K562 (cell line): ENCODE measurements at regions not wholly inside any gene's neighbourhood (a gene's known extent, or its start where the extent isn't known, plus 50 kb on each side); places are given as distances from the start of the nearest gene placed in this dataset.

Experiments used
- ATAC-seq: fragments of 200-7000 bp; cut with Tn5 transposase; 3 replicates; pipeline ENCODE4 v1.9.1; 2020; ENCODE audit warnings: moderate library complexity
- BruUV-seq: library from RNA; stranded (reverse); fragments of 400-500 nt; replicated peaks from 2 replicates; lab custom pipeline; 2021; lab: Mats Ljungman, UMichigan
- CTCF ChIA-PET: fragments of 300-600 bp; formaldehyde crosslinking; extraction: SDS; loops from one replicate; lab custom pipeline; 2021; ENCODE audit warnings: low intra/inter-chr PET ratio; lab: Yijun Ruan, JAX
- POLR2A ChIA-PET: fragments of 300-600, 350-650 bp; sonication (Branson Sonifier 250); formaldehyde crosslinking; extraction: SDS; loops from one replicate; lab custom pipeline; 2021; ENCODE audit warnings: antibody characterized with exemption, inconsistent platforms; lab: Yijun Ruan, JAX
- DNase-seq, 4 experiments: peaks; one replicate each; pipeline versions ENCODE4 v3.0.0 to v3.0.0-alpha.2; 2011 to 2018; ENCODE audit warnings: low spot score in 3 of 4, mixed read lengths in 3 of 4; ENCODE audit errors: extremely low read depth in 1 of 4
- FAIRE-seq: peaks from 2 replicates; lab custom pipeline; 2011; peaks lifted over from hg19 to GRCh38; lab: Jason Lieb, UNC
- H2AFZ ChIP-seq: 2 replicates; pipeline ENCODE4 v1.6.0; 2011; ENCODE audit warnings: low read depth, low read length, control low read depth, inconsistent platforms
- H3K27ac ChIP-seq: fragments of 200-600 bp; 3 replicates; pipeline ENCODE4 v1.8.0; 2011; ENCODE audit warnings: low read depth, mild to moderate bottlenecking, control low read depth, inconsistent platforms, low read length, moderate library complexity, mixed read lengths; ENCODE audit errors: extremely low read depth
- H3K27me3 ChIP-seq, 2 experiments: fragments of 300-600 bp in 1 of 2; 2 replicates in 1 of 2; 3 replicates in 1 of 2; pipeline versions ENCODE4 v1.6.0 to v1.8.0; 2011; ENCODE audit warnings: inconsistent platforms in 2 of 2, low read length in 2 of 2, mild to moderate bottlenecking in 1 of 2, mixed read lengths in 1 of 2, moderate library complexity in 1 of 2; ENCODE audit not compliant: control insufficient read depth in 2 of 2, insufficient read depth in 2 of 2
- H3K36me3 ChIP-seq: fragments of 300-600 bp; 3 replicates; pipeline ENCODE4 v1.8.0; 2011; ENCODE audit warnings: mild to moderate bottlenecking, low read length, inconsistent platforms; ENCODE audit not compliant: control insufficient read depth, insufficient read depth
- H3K4me1 ChIP-seq, 2 experiments: fragments of 200-600 bp in 1 of 2; replicated peaks in 1 of 2; 2 replicates in 1 of 2; 3 replicates in 1 of 2; pipeline versions ENCODE4 v1.5.1 to v1.8.0; 2011; ENCODE audit warnings: inconsistent platforms in 2 of 2, low read length in 2 of 2, mild to moderate bottlenecking in 1 of 2, mixed read lengths in 1 of 2, moderate library complexity in 1 of 2; ENCODE audit not compliant: control insufficient read depth in 2 of 2, insufficient read depth in 2 of 2
- H3K4me2 ChIP-seq: 2 replicates; pipeline ENCODE4 v1.6.1; 2011; ENCODE audit warnings: low read length, control low read depth, inconsistent platforms, mixed read lengths; ENCODE audit not compliant: insufficient read depth
- H3K4me3 ChIP-seq: fragments of 200-600 bp; sonication (generic), shearing (Covaris generic); 2 replicates; pipeline ENCODE4 v1.5.1; 2016; ENCODE audit warnings: control low read depth, inconsistent platforms
- H3K79me2 ChIP-seq: fragments of 200-600 bp; 3 replicates; pipeline ENCODE4 v1.8.0; 2011; ENCODE audit warnings: low read length, inconsistent platforms; ENCODE audit not compliant: control insufficient read depth, insufficient read depth
- H3K9ac ChIP-seq, 2 experiments: 2 replicates each; pipeline versions ENCODE4 v1.6.0 to v1.6.1; 2011; ENCODE audit warnings: low read depth in 2 of 2, low read length in 2 of 2, control low read depth in 1 of 2, inconsistent platforms in 1 of 2, mild to moderate bottlenecking in 1 of 2, mixed read lengths in 1 of 2; ENCODE audit not compliant: insufficient read depth in 1 of 2
- H3K9me1 ChIP-seq: one replicate; pipeline ENCODE4 v1.6.0; 2011; ENCODE audit warnings: inconsistent platforms, mild to moderate bottlenecking, low read length, moderate library complexity; ENCODE audit not compliant: control insufficient read depth, insufficient read depth
- H3K9me3 ChIP-seq: replicated peaks from 2 replicates; pipeline ENCODE4 v1.5.1; 2011; ENCODE audit warnings: low read depth, low read length, inconsistent platforms; ENCODE audit not compliant: control insufficient read depth, insufficient read depth
- H4K20me1 ChIP-seq: replicated peaks from 2 replicates; pipeline ENCODE4 v1.6.1; 2011; ENCODE audit warnings: low read length, inconsistent platforms, mixed read lengths; ENCODE audit not compliant: control insufficient read depth, insufficient read depth
- CBFB ChIP-seq: sonication (generic); formaldehyde crosslinking; IDR thresholded peaks from 2 replicates; pipeline ENCODE4 v1.4.0; 2020; ENCODE audit warnings: mild to moderate bottlenecking, missing genetic modification reagents
- CHD7 ChIP-seq: fragments of 200-600 bp; sonication (generic); IDR thresholded peaks from one replicate; pipeline ENCODE4 v1.6.1; 2012; ENCODE audit warnings: mild to moderate bottlenecking, low read depth, low read length, inconsistent platforms
- CTCFL ChIP-seq: IDR thresholded peaks from 2 replicates; pipeline ENCODE4 v1.6.1; 2011; ENCODE audit warnings: borderline replicate concordance, low read depth, mild to moderate bottlenecking, moderate library complexity, low read length; ENCODE audit not compliant: insufficient read depth, poor library complexity, severe bottlenecking
- MTF1 ChIP-seq: fragments of 250-450 bp; sonication (Bioruptor Pico); IDR thresholded peaks from 2 replicates; pipeline ENCODE4 v1.9.0; 2021; ENCODE audit warnings: moderate library complexity, mild to moderate bottlenecking, inconsistent platforms, borderline replicate concordance
- SMARCC2 ChIP-seq: fragments of 450-650 bp; IDR thresholded peaks from 2 replicates; pipeline ENCODE4 v1.6.1; 2017; ENCODE audit warnings: antibody characterized with exemption, moderate library complexity, mild to moderate bottlenecking, low read depth
- SREBF1 ChIP-seq: fragments of 150-350 bp; IDR thresholded peaks from 2 replicates; pipeline ENCODE4 v1.6.1; 2014; ENCODE audit warnings: antibody characterized with exemption, low read depth, low read length, borderline replicate concordance
- TRIM28 ChIP-seq: fragments of 450-650 bp; IDR thresholded peaks from 2 replicates; pipeline ENCODE4 v1.6.1; 2017
- ZFP1 ChIP-seq: fragments of 450-650 bp; formaldehyde crosslinking; IDR thresholded peaks from 2 replicates; pipeline ENCODE4 v1.4.0; 2020; ENCODE audit warnings: mild to moderate bottlenecking, mixed read lengths
- ZNF41 ChIP-seq: fragments of 250-450 bp; sonication (Bioruptor Pico); conservative IDR thresholded peaks from 2 replicates; pipeline ENCODE4 v1.4.0; 2020; ENCODE audit warnings: mild to moderate bottlenecking
- in situ Hi-C: fragments of 300-500 bp; cut with MboI; formaldehyde crosslinking; loops from 4 replicates; pipeline ENCODE4 v1.15.0; 2018; ENCODE audit warnings: inconsistent platforms, mixed read lengths
- intact Hi-C: fragments of 100-400 bp; cut with micrococcal nuclease; formaldehyde crosslinking; loops from 2 replicates; pipeline ENCODE4 v1.14.2; 2022

- no peak for TF ChIP-seq ZFP1
- no peak for TF ChIP-seq CTCFL
Measured at GRCh38 chr20:10832141-10832540, 158.3 kb upstream of the JAG1 start (continued).

- Histone ChIP-seq H3K4me1 (no peaks in the 10 kb centered on the region), H3K79me2 (no peaks in the 10 kb centered on the region), H3K9me1 (no peaks in the 10 kb centered on the region), H2AFZ (no peak overlapping the region), H3K4me3 (no peak overlapping the region), H3K9ac (no peak overlapping the region), H3K27me3 (no peaks in the 10 kb centered on the region), H3K36me3 (no peaks in the 10 kb centered on the region), H3K4me2 (no peak overlapping the region), H3K27ac (no peak overlapping the region), H3K9me3 (no peaks in the 10 kb centered on the region), H4K20me1 (no peaks in the 10 kb centered on the region)
- FAIRE-seq: no peak
- DNase-seq: no peak
- BruUV-seq: no TSS peak
- intact Hi-C loops: no loop called here
- POLR2A ChIA-PET: no interaction called here
- ATAC-seq: no peak
- in situ Hi-C loops: no loop called here
- CTCF ChIA-PET: no interaction called here
- TF ChIP-seq CHD7 (no peak), SMARCC2 (no peak), ZNF41 (CRISPR knock-in tag) (no peak), SREBF1 (no peak), MTF1 (CRISPR knock-in tag) (no peak), CBFB (CRISPR knock-in tag) (no peak), TRIM28 (no peak)
Measured at GRCh38 chr20:10837901-10838300, 164.1 kb upstream of the JAG1 start.
